ENCODE measurements at regions not wholly inside any gene's neighbourhood (a gene's known extent, or its start where the extent isn't known, plus 50 kb on each side); places are given as distances from the start of the nearest gene placed in this dataset.

DNA sequence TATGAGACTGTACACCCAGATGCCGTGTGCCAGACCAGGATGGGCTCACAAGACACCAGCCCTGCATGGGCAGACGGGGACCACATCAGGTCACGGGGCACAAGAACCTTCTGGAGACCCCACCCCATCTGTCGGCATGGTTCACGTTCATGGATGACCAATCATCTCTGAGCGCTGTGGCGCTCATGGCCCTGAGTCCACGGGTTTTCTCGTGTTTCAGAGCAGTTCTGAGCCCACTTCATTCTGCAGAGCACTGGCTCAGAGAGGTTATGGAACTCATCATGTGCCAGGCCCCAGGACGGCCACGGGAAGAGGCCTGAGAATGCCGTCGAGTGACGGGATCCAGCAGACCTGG lies 63.0 kb upstream of the PPARA start:
- Histone ChIP-seq H3K9me3 (replicated peaks in 1 of 3) (no peaks in the 10 kb centered on the region), H3K4me3 (peak overlapping the region in 1 of 4 donors; percentile 33), H3K36me3 (replicated peaks in 1 of 2) (peaks cover 0 to 32% of the 10 kb centered on the region in 2 donors), H3K27me3 (no peaks in the 10 kb centered on the region), H3K4me1 (replicated peaks in 1 of 2) (peaks cover 81 to 100% of the 10 kb centered on the region in 2 donors), H3K27ac (peak overlapping the region; percentile 65 to 100 (median 97))
- intact Hi-C loops (cut with DNase I) = no loop called here
- DNase-seq = peak in 1 of 7 donors; percentile 43
- 38 to 63% (median 49%) methylated on average over 11 to 14 of the region's 14 CpGs for WGBS, 4 donors
- no peak for TF ChIP-seq POLR2A (IDR thresholded peaks at IDR 0.05)
- TF ChIP-seq, protein P1, sequence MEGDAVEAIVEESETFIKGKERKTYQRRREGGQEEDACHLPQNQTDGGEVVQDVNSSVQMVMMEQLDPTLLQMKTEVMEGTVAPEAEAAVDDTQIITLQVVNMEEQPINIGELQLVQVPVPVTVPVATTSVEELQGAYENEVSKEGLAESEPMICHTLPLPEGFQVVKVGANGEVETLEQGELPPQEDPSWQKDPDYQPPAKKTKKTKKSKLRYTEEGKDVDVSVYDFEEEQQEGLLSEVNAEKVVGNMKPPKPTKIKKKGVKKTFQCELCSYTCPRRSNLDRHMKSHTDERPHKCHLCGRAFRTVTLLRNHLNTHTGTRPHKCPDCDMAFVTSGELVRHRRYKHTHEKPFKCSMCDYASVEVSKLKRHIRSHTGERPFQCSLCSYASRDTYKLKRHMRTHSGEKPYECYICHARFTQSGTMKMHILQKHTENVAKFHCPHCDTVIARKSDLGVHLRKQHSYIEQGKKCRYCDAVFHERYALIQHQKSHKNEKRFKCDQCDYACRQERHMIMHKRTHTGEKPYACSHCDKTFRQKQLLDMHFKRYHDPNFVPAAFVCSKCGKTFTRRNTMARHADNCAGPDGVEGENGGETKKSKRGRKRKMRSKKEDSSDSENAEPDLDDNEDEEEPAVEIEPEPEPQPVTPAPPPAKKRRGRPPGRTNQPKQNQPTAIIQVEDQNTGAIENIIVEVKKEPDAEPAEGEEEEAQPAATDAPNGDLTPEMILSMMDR (IDR thresholded peaks at IDR 0.05) = no peak

DNA sequence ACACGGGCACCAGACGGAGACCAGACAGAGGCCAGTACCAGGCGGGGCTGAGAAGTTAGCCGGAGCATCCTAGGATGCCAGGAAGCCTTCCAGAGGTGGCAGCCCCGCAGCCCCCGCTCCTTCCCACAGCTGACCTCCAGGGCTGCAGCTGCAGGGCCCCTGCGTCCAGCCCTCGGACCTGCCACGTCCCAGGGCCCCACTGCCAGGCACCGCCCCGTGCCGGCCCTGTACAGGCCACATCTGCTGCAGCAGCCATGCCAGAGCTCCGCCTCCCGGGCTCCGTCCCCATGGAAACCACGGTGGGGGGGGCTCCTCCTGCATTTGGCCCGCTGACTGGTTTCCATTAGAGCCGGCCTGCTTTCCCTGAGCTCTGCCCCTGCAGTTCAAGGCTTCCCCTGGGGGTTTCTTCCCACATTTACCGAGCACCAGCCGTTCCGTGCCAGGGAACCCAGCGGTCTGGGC lies 62.5 kb upstream of the PPARA start:
- H3K4me1 ChIP-seq (replicated peaks in 1 of 2) = peaks cover 77 to 100% of the 10 kb centered on the region in 2 donors
- DNase-seq = peak; percentile 94 to 97 (median 95)
- H3K4me3 ChIP-seq = peak overlapping the region in 1 of 4 donors; percentile 33
- WGBS, 4 donors = 13 to 45% (median 18%) methylated on average over 4 to 22 of the region's 22 CpGs
- H3K27ac ChIP-seq = peak overlapping the region; percentile 87 to 100 (median 97)
- no peaks in the 10 kb centered on the region for H3K27me3 ChIP-seq
- no peaks in the 10 kb centered on the region for H3K9me3 ChIP-seq (replicated peaks in 1 of 3)
- intact Hi-C loops (cut with DNase I) = no loop called here
- TF ChIP-seq, protein P1 (IDR thresholded peaks at IDR 0.05) = peak in 2 of 6 experiments; percentile 9 to 19
- TF ChIP-seq POLR2A (IDR thresholded peaks at IDR 0.05) = peak in 1 of 2 donors; percentile 78
- peaks cover 0 to 37% of the 10 kb centered on the region in 2 donors for H3K36me3 ChIP-seq (replicated peaks in 1 of 2)

DNA sequence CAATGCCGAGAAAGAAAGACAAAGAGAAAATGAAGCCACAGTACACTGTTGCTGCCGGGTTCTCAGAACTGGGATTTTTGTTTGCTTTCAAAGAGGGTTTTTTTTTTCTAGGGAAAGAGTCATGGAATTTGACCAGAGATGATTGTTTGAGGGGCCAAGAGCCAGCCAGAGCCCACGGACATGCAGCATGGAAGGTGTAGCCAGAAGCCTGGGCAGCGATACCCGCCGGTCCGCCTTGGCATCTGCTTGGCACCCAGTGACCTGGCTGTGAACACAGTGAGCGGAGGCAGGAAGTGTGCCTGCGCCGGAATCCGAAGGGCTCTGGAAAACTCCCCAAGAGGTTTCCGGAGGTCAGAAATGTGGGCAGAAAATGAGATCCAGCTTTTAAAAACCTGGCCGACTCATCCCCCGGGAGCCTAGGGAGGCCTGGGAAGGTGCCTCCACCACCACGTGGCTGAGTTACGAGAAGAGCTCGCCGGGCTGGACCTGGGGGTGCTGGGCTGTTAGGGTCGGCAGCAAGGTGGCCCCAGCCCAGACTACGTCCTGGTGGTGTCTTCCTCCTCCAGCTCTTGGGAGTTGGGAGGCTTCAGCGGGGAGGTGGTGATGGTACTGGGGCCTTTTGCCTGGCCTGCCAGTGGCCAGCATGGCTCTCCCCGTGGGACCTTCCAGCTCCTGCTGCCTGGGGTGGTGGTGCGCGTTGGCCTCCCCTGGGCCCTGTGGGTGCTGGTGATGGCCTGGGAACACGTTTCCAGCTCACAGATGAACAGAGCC lies 61.6 kb upstream of the PPARA start:
- intact Hi-C loops (cut with DNase I) = no loop called here
- Histone ChIP-seq H3K4me1 (replicated peaks in 1 of 2) (peaks cover 81 to 100% of the 10 kb centered on the region in 2 donors), H3K27me3 (no peaks in the 10 kb centered on the region), H3K9me3 (replicated peaks in 1 of 3) (no peaks in the 10 kb centered on the region), H3K27ac (peak overlapping the region; percentile 87 to 100 (median 97)), H3K36me3 (replicated peaks in 1 of 2) (peaks cover 0 to 46% of the 10 kb centered on the region in 2 donors), H3K4me3 (peak overlapping the region in 1 of 4 donors; percentile 33)
- no peak for TF ChIP-seq POLR2A (IDR thresholded peaks at IDR 0.05)
- TF ChIP-seq, protein P1 (IDR thresholded peaks at IDR 0.05) = no peak
- DNase-seq = peak in 6 of 7 donors; percentile 66 to 81 (median 76)
- 20 to 46% (median 26%) methylated on average over 10 to 25 of the region's 25 CpGs for WGBS, 4 donors

DNA sequence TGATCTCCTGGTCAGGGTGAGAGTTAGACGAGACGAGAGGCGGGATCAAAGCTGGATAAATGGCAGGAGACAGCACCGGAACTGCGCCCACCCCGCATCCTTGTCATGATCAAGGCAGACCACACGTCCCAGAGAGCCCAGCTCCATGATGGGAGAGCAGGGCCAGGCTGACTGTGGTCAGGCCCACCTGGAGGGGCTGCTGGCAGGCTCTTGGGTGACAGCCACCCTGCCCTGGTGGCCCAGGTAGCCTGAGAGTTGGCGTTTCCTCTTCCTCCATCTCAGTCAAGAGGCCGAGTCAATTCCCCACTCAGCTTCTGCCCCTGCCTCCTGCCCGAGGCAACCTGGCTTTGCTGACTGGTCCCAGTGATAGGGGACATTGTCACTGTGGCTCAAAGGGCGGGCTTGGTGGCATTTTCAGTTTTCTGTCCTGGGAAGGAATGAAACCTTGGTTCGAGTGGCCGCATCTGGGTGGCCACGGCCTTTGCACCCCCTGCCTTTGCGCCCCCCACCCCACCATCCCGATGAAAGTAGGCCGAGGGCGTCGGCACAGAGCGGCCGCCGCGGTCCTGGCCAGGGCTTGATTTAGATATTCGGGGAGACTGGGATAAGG lies 60.8 kb upstream of the PPARA start:
- Histone ChIP-seq H3K4me3 (peak overlapping the region in 1 of 4 donors; percentile 8), H3K27me3 (no peaks in the 10 kb centered on the region), H3K27ac (peak overlapping the region; percentile 87 to 100 (median 97)), H3K36me3 (replicated peaks in 1 of 2) (peaks cover 0 to 46% of the 10 kb centered on the region in 2 donors), H3K4me1 (replicated peaks in 1 of 2) (peaks cover 81 to 100% of the 10 kb centered on the region in 2 donors), H3K9me3 (replicated peaks in 1 of 3) (no peaks in the 10 kb centered on the region)
- intact Hi-C loops (cut with DNase I) = no loop called here
- 33 to 49% (median 38%) methylated on average over 22 to 24 of the region's 24 CpGs for WGBS, 4 donors
- DNase-seq = peak in 6 of 7 donors; percentile 16 to 60 (median 26)
- TF ChIP-seq, protein P1 (IDR thresholded peaks at IDR 0.05) = no peak

Measured in adrenal gland (tissue), 9 donors.